Mucosa of descending colon (tissue), 3 donors: ENCODE measurements at regions not wholly inside any gene's neighbourhood (a gene's known extent, or its start where the extent isn't known, plus 50 kb on each side); places are given as distances from the start of the nearest gene placed in this dataset.

Experiments used
- ATAC-seq: fragments of 200-7000 bp; cut with Tn5 transposase; one replicate; pipeline ENCODE4 v1.9.1; 2020; ENCODE audit warnings: mild to moderate bottlenecking, moderate library complexity
- DNase-seq, 3 donors: peaks; one replicate each; pipeline ENCODE4 v3.0.0-alpha.2; 2020
- H3K36me3 ChIP-seq: fragments of 200-600 bp; one replicate; pipeline ENCODE4 v1.8.0; 2021; ENCODE audit warnings: low read depth, mild to moderate bottlenecking
- H3K4me1 ChIP-seq: fragments of 200-600 bp; one replicate; pipeline ENCODE4 v1.8.0; 2021; ENCODE audit warnings: low read depth, mild to moderate bottlenecking
- H3K4me3 ChIP-seq: fragments of 200-600 bp; one replicate; pipeline ENCODE4 v1.8.0; 2021; ENCODE audit warnings: mild to moderate bottlenecking
- H3K9me3 ChIP-seq: fragments of 200-600 bp; one replicate; pipeline ENCODE4 v1.8.0; 2021; ENCODE audit warnings: mild to moderate bottlenecking
- CTCF ChIP-seq: fragments of 200-600 bp; IDR thresholded peaks from one replicate; pipeline ENCODE4 v1.8.0; 2022; ENCODE audit warnings: antibody characterized with exemption, mild to moderate bottlenecking
- intact Hi-C, 2 donors: fragments of 100-400 bp; cut with DNase I in 1 of 2; cut with micrococcal nuclease in 1 of 2; formaldehyde crosslinking; loops; one replicate each; pipeline versions ENCODE4 v1.11.0 to v1.11.1; 2022; cut with DNase I, micrococcal nuclease
- donor health status: DM: no; HTN: no; CAD: no; lungs with moderate emphysema.
- donor health status: DM: no; HTN: no; CAD: no.
- donor health status: DM: no; HTN: yes; CAD: no.

- ATAC-seq (no peak), DNase-seq (no peak)
- Histone ChIP-seq H3K4me1 (no peaks in the 10 kb centered on the region), H3K9me3 (no peaks in the 10 kb centered on the region), H3K4me3 (no peak overlapping the region), H3K36me3 (no peaks in the 10 kb centered on the region)
- intact Hi-C loops, result no loop called here
- TF ChIP-seq CTCF, result no peak
Observed at GRCh38 chr9:84492366-84493159, 152.0 kb upstream of the SLC28A3 start.

- H3K9me3 ChIP-seq, result no peaks in the 10 kb centered on the region
- intact Hi-C loops, result no loop called here
- no peaks in the 10 kb centered on the region for H3K4me1 ChIP-seq
- ATAC-seq, result no peak
- H3K36me3 ChIP-seq, result no peaks in the 10 kb centered on the region
- TF ChIP-seq CTCF, result no peak
- DNase-seq, result no peak
- no peak overlapping the region for H3K4me3 ChIP-seq
Observed at GRCh38 chr9:84493284-84493947, 152.9 kb upstream of the SLC28A3 start.

- Histone ChIP-seq H3K4me3 (no peak overlapping the region), H3K4me1 (no peaks in the 10 kb centered on the region), H3K36me3 (no peaks in the 10 kb centered on the region), H3K9me3 (no peaks in the 10 kb centered on the region)
- DNase-seq (no peak), ATAC-seq (no peak)
- TF ChIP-seq CTCF, result no peak
- intact Hi-C loops, result no loop called here
Observed at GRCh38 chr9:84499969-84500582, 159.5 kb upstream of the SLC28A3 start.

- DNase-seq, result no peak
- intact Hi-C loops, result no loop called here
- Histone ChIP-seq H3K4me1 (no peaks in the 10 kb centered on the region), H3K4me3 (no peak overlapping the region), H3K36me3 (no peaks in the 10 kb centered on the region), H3K9me3 (no peaks in the 10 kb centered on the region)
- no peak for TF ChIP-seq CTCF
- no peak for ATAC-seq
Observed at GRCh38 chr9:84500826-84501225, 160.3 kb upstream of the SLC28A3 start.

- no peak for TF ChIP-seq CTCF
- Histone ChIP-seq H3K4me1 (no peaks in the 10 kb centered on the region), H3K36me3 (no peaks in the 10 kb centered on the region), H3K9me3 (no peaks in the 10 kb centered on the region), H3K4me3 (no peak overlapping the region)
- intact Hi-C loops, result no loop called here
- DNase-seq (no peak), ATAC-seq (no peak)
Observed at GRCh38 chr9:84501587-84501986, 161.0 kb upstream of the SLC28A3 start.
